ENCODE measurements at regions not wholly inside any gene's neighbourhood (a gene's known extent, or its start where the extent isn't known, plus 50 kb on each side); places are given as distances from the start of the nearest gene placed in this dataset.

DNA sequence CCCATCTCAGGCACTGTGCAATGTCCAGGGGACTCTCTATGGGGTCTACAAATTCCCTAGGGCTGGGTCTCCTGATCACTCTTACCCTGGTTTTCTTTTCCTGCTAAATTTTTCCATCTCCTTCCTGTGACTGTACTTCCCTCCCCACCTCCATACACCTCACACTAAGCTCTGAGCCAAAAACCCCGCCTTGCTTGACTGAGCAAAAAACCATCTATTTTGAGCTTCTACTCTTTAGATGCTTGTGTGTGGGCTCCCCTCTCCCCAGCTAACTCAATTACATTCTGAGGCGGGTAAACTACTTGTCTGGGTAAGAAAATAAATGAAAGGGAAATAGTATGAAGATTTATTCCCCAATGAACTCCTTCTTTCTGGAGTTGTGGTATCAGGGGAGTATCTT, 187.9 kb downstream of the PTPRU start:
- peaks cover 0 to 4% (median 0%) of the 10 kb centered on the region in 5 donors for H3K4me1 ChIP-seq (ENCODE audit: control insufficient read depth in 5 of 5, insufficient read depth in 5 of 5, low read length in 5 of 5)
- no peak for DNase-seq
- no peaks in the 10 kb centered on the region for H3K36me3 ChIP-seq (ENCODE audit: control insufficient read depth in 4 of 4, insufficient read depth in 4 of 4, low read length in 4 of 4)
- WGBS, 2 donors = 81 to 82% methylated on average over 2 of the region's 2 CpGs
- no peaks in the 10 kb centered on the region for H3K27me3 ChIP-seq (ENCODE audit: control insufficient read depth in 3 of 3, insufficient read depth in 3 of 3, low read length in 2 of 3)
- no peak overlapping the region for H3K9ac ChIP-seq (ENCODE audit: insufficient read depth in 1 of 2, low read length in 2 of 2)
- ATAC-seq (ENCODE audit: insufficient read depth, low FRiP score) = no peak
- no peak for TF ChIP-seq CTCF (IDR thresholded peaks at IDR 0.05; ENCODE audit: control extremely low read depth, extremely low read depth)
- no peak overlapping the region for H3K27ac ChIP-seq (ENCODE audit: low read depth in 1 of 2, low read length in 1 of 2)
- H3K9me3 ChIP-seq (ENCODE audit: control insufficient read depth in 4 of 4, insufficient read depth in 3 of 4, low read length in 3 of 4) = peaks cover 0 to 4% (median 4%) of the 10 kb centered on the region in 4 donors
- H3K4me3 ChIP-seq = no peak overlapping the region

- Histone ChIP-seq H3K9ac (ENCODE audit: insufficient read depth in 1 of 2, low read length in 2 of 2) (no peak overlapping the region), H3K9me3 (ENCODE audit: control insufficient read depth in 4 of 4, insufficient read depth in 3 of 4, low read length in 3 of 4) (peaks cover 0 to 4% (median 1%) of the 10 kb centered on the region in 4 donors), H3K4me3 (no peak overlapping the region), H3K36me3 (ENCODE audit: control insufficient read depth in 4 of 4, insufficient read depth in 4 of 4, low read length in 4 of 4) (no peaks in the 10 kb centered on the region), H3K27ac (ENCODE audit: low read depth in 1 of 2, low read length in 1 of 2) (no peak overlapping the region), H3K27me3 (ENCODE audit: control insufficient read depth in 3 of 3, insufficient read depth in 3 of 3, low read length in 2 of 3) (peaks cover 0 to 3% (median 0%) of the 10 kb centered on the region in 3 donors), H3K4me1 (ENCODE audit: control insufficient read depth in 5 of 5, insufficient read depth in 5 of 5, low read length in 5 of 5) (no peaks in the 10 kb centered on the region)
- DNase-seq = no peak
- ATAC-seq (ENCODE audit: insufficient read depth, low FRiP score) = no peak
- WGBS, 2 donors = 71 to 72% methylated on average over 2 of the region's 2 CpGs
- no peak for TF ChIP-seq CTCF (IDR thresholded peaks at IDR 0.05; ENCODE audit: control extremely low read depth, extremely low read depth)
These were observed 183.9 kb downstream of the PTPRU start for GRCh38 chr1:29420202-29420601.

DNA sequence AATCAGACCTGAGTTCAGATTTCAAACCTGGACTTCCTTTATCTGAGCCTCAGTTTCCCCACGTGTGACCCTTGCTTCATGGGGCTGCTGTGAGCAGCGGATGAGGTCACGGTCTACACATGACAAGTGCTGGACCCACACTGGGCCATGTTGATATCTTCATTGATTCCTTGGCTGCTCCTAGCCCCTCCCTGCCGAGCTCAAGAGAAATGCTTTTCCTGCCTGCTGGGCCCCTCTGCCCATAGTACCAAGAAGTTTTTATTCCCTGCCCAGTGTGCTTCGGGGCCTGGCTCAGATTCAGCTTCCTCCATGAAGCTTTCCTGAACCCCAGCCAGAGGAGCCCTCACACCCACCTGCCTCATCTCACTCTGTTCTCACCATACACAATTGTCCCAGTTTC, 181.6 kb downstream of the PTPRU start:
- 76% methylated on average over 5 of the region's 5 CpGs for WGBS, 2 donors
- H3K27me3 ChIP-seq (ENCODE audit: control insufficient read depth in 3 of 3, insufficient read depth in 3 of 3, low read length in 2 of 3) = peaks cover 0 to 3% (median 0%) of the 10 kb centered on the region in 3 donors
- no peak overlapping the region for H3K27ac ChIP-seq (ENCODE audit: low read depth in 1 of 2, low read length in 1 of 2)
- peaks cover 0 to 4% (median 1%) of the 10 kb centered on the region in 4 donors for H3K9me3 ChIP-seq (ENCODE audit: control insufficient read depth in 4 of 4, insufficient read depth in 3 of 4, low read length in 3 of 4)
- no peak overlapping the region for H3K9ac ChIP-seq (ENCODE audit: insufficient read depth in 1 of 2, low read length in 2 of 2)
- TF ChIP-seq CTCF (IDR thresholded peaks at IDR 0.05; ENCODE audit: control extremely low read depth, extremely low read depth) = no peak
- H3K4me1 ChIP-seq (ENCODE audit: control insufficient read depth in 5 of 5, insufficient read depth in 5 of 5, low read length in 5 of 5) = no peaks in the 10 kb centered on the region
- no peaks in the 10 kb centered on the region for H3K36me3 ChIP-seq (ENCODE audit: control insufficient read depth in 4 of 4, insufficient read depth in 4 of 4, low read length in 4 of 4)
- H3K4me3 ChIP-seq = no peak overlapping the region
- DNase-seq (no peak), ATAC-seq (ENCODE audit: insufficient read depth, low FRiP score) (no peak)
